ENCODE measurements at regions not wholly inside any gene's neighbourhood (a gene's known extent, or its start where the extent isn't known, plus 50 kb on each side); places are given as distances from the start of the nearest gene placed in this dataset.

- no peak overlapping the region for H3K4me3 ChIP-seq
- no peaks in the 10 kb centered on the region for H3K36me3 ChIP-seq (ENCODE audit: control insufficient read depth in 2 of 2, insufficient read depth in 2 of 2, low read length in 1 of 2)
- ChIA-PET SMC1A (ENCODE audit: uncharacterized antibody, unreplicated experiment) (no interaction called here), POLR2A (no interaction called here), CTCF (interaction anchor here (1.2 kb wide), 1 partner anchor 20 kb away, joined by 4 read pairs; no protein-coding TSS in a partner anchor), RAD21 (ENCODE audit: unreplicated experiment) (no interaction called here)
- H2AFZ ChIP-seq (ENCODE audit: control insufficient read depth, low read depth, low read length): no peak overlapping the region
- no peak overlapping the region for H3K27ac ChIP-seq (ENCODE audit: control insufficient read depth, insufficient read depth)
- no peak overlapping the region for H3K9ac ChIP-seq (ENCODE audit: control insufficient read depth, insufficient read depth, low read length)
- 24% methylated on average over 2 of the region's 2 CpGs for WGBS (ENCODE audit: insufficient coverage, insufficient replicate concordance, low lambda C conversion rate, missing lambda C conversion rate)
- H3K79me2 ChIP-seq (ENCODE audit: control insufficient read depth, insufficient read depth, low read length): no peaks in the 10 kb centered on the region
- in situ Hi-C loops (cut with MboI) (no loop called here), intact Hi-C loops (cut with micrococcal nuclease; ENCODE audit: unreplicated experiment) (no loop called here)
- no peaks in the 10 kb centered on the region for H3K4me1 ChIP-seq (ENCODE audit: control insufficient read depth, insufficient read depth, low read length)
- H3K9me3 ChIP-seq (replicated peaks; ENCODE audit: control insufficient read depth, insufficient read depth, low read length): no peaks in the 10 kb centered on the region; the same call in 2 of the 3 replicates
- FAIRE-seq: no peak
- no peaks in the 10 kb centered on the region for H3K27me3 ChIP-seq (replicated peaks in 1 of 2; ENCODE audit: control insufficient read depth in 2 of 2, insufficient read depth in 2 of 2, low read length in 1 of 2)
- H3K4me2 ChIP-seq (ENCODE audit: control insufficient read depth, insufficient read depth): no peak overlapping the region
- no peaks in the 10 kb centered on the region; the same call in 1 of the 2 replicates for H4K20me1 ChIP-seq (ENCODE audit: control insufficient read depth, insufficient read depth)
- no peak for ATAC-seq
- no TSS peak for BruUV-seq (replicated peaks)
- no peak for DNase-seq (ENCODE audit: low read depth, low spot score)
- TF ChIP-seq NFYA (IDR thresholded peaks at IDR 0.05; ENCODE audit: borderline replicate concordance, low read depth, low read length) (no peak), YBX1 (IDR thresholded peaks at IDR 0.05) (no peak), MXI1 (IDR thresholded peaks at IDR 0.05; ENCODE audit: low read depth, low read length) (no peak), USF1 (IDR thresholded peaks at IDR 0.05; ENCODE audit: borderline replicate concordance, extremely low read length, insufficient read depth, low read depth, low read length) (no peak), ATF2 (IDR thresholded peaks at IDR 0.05; ENCODE audit: low read length) (no peak), PRDM15 (CRISPR knock-in tag; IDR thresholded peaks at IDR 0.05) (no peak), IRF4 (IDR thresholded peaks at IDR 0.05; ENCODE audit: low read depth, low read length) (no peak), YY1 (IDR thresholded peaks at IDR 0.05; ENCODE audit: low read depth, low read length) (no peak), DPF2 (IDR thresholded peaks at IDR 0.05) (no peak), ZNF207 (IDR thresholded peaks at IDR 0.05; ENCODE audit: borderline replicate concordance) (no peak), KLF5 (IDR thresholded peaks at IDR 0.05; ENCODE audit: partially characterized antibody) (no peak), ZBTB40 (IDR thresholded peaks at IDR 0.05; ENCODE audit: borderline replicate concordance) (no peak)
Measured at GRCh38 chr16:73732681-73733080, 563.9 kb upstream of the PSMD7 start.
